Hepatocyte (in vitro differentiated cells): ENCODE measurements at regions not wholly inside any gene's neighbourhood (a gene's known extent, or its start where the extent isn't known, plus 50 kb on each side); places are given as distances from the start of the nearest gene placed in this dataset.

Experiments
- DNase-seq: peaks from one replicate; pipeline ENCODE4 v3.0.0-alpha.2; 2016; ENCODE audit warnings: low spot score
- H2AFZ ChIP-seq: fragments of 200-600 bp; sonication (generic); 2 replicates; pipeline ENCODE4 v1.6.0; 2016; ENCODE audit warnings: antibody characterized with exemption, mild to moderate bottlenecking
- H3K27ac ChIP-seq: fragments of 200-600 bp; sonication (generic); 2 replicates; pipeline ENCODE4 v1.5.1; 2016; ENCODE audit warnings: mild to moderate bottlenecking
- H3K27me3 ChIP-seq: fragments of 200-600 bp; sonication (generic); 2 replicates; pipeline ENCODE4 v1.6.1; 2016
- H3K36me3 ChIP-seq: fragments of 200-600 bp; sonication (generic); replicated peaks from 2 replicates; pipeline ENCODE4 v1.5.1; 2016; ENCODE audit warnings: low read depth; ENCODE audit not compliant: insufficient read depth
- H3K4me1 ChIP-seq: fragments of 200-600 bp; sonication (generic); 2 replicates; pipeline ENCODE4 v1.5.1; 2016; ENCODE audit warnings: mild to moderate bottlenecking, moderate library complexity; ENCODE audit not compliant: insufficient read depth
- H3K4me2 ChIP-seq: fragments of 200-600 bp; sonication (generic); 2 replicates; pipeline ENCODE4 v1.6.0; 2016
- H3K4me3 ChIP-seq: fragments of 200-600 bp; sonication (generic); 2 replicates; pipeline ENCODE4 v1.5.1; 2016; ENCODE audit warnings: mild to moderate bottlenecking
- H3K79me2 ChIP-seq: fragments of 200-600 bp; sonication (generic); 2 replicates; pipeline ENCODE4 v1.6.0; 2017; ENCODE audit warnings: mild to moderate bottlenecking
- H3K9me2 ChIP-seq: fragments of 200-600 bp; sonication (generic); replicated peaks from 2 replicates; pipeline ENCODE4 v1.6.0; 2017; ENCODE audit warnings: mild to moderate bottlenecking; ENCODE audit not compliant: insufficient read depth
- H3K9me3 ChIP-seq: fragments of 200-600 bp; sonication (generic); 2 replicates; pipeline ENCODE4 v1.5.1; 2016; ENCODE audit warnings: low read depth, mild to moderate bottlenecking
- H4K20me1 ChIP-seq: fragments of 200-600 bp; sonication (generic); 2 replicates; pipeline ENCODE4 v1.6.0; 2016; ENCODE audit warnings: mild to moderate bottlenecking; ENCODE audit not compliant: insufficient read depth, poor library complexity, severe bottlenecking
- CTCF ChIP-seq: fragments of 200-600 bp; sonication (generic); IDR thresholded peaks from 2 replicates; pipeline ENCODE4 v1.5.1; 2016; ENCODE audit warnings: antibody characterized with exemption, mild to moderate bottlenecking; ENCODE audit not compliant: poor library complexity
- EZH2 ChIP-seq: fragments of 200-600 bp; sonication (generic); IDR thresholded peaks from 2 replicates; pipeline ENCODE4 v1.6.1; 2016; ENCODE audit warnings: antibody characterized with exemption, mild to moderate bottlenecking, borderline replicate concordance
- EZH2phosphoT487 ChIP-seq: fragments of 200-600 bp; sonication (generic); IDR thresholded peaks from one replicate; pipeline ENCODE4 v1.6.1; 2018; ENCODE audit warnings: antibody characterized with exemption, mild to moderate bottlenecking, low read depth, moderate library complexity; ENCODE audit not compliant: unreplicated experiment, severe bottlenecking
- WGBS: methylation state at CpG from one replicate; pipeline ENCODE4 v1.1.6; 2016; ENCODE audit warnings: low lambda C conversion rate; ENCODE audit errors: missing lambda C conversion rate; 5-methylcytosine and 5-hydroxymethylcytosine counted together

- Histone ChIP-seq H3K27ac (no peak overlapping the region), H3K9me2 (no peaks in the 10 kb centered on the region), H3K4me3 (no peak overlapping the region), H3K9me3 (no peaks in the 10 kb centered on the region), H3K79me2 (no peaks in the 10 kb centered on the region), H3K4me1 (peaks cover 21% of the 10 kb centered on the region), H2AFZ (no peak overlapping the region), H3K36me3 (no peaks in the 10 kb centered on the region), H4K20me1 (no peaks in the 10 kb centered on the region), H3K4me2 (no peak overlapping the region), H3K27me3 (no peaks in the 10 kb centered on the region)
- 72% methylated on average over 4 of the region's 4 CpGs for WGBS
- DNase-seq = no peak
- TF ChIP-seq EZH2 = no peak
- TF ChIP-seq EZH2phosphoT487 = no peak
- TF ChIP-seq CTCF = no peak
Observed at GRCh38 chr6:137734875-137735182, 132.2 kb upstream of the TNFAIP3 start.

- 91% methylated on average over 6 of the region's 6 CpGs for WGBS
- Histone ChIP-seq H3K27ac (no peak overlapping the region), H3K9me2 (no peaks in the 10 kb centered on the region)
Observed at GRCh38 chr6:137736048-137736818, 130.8 kb upstream of the TNFAIP3 start.

GRCh38 chr6:137736911-137737310, 130.1 kb upstream of the TNFAIP3 start:
- Histone ChIP-seq H2AFZ (no peak overlapping the region), H3K27ac (no peak overlapping the region), H3K4me3 (no peak overlapping the region), H3K79me2 (no peaks in the 10 kb centered on the region), H3K27me3 (no peaks in the 10 kb centered on the region), H3K9me2 (no peaks in the 10 kb centered on the region), H3K4me1 (peaks cover 10% of the 10 kb centered on the region), H4K20me1 (no peaks in the 10 kb centered on the region), H3K4me2 (no peak overlapping the region), H3K36me3 (no peaks in the 10 kb centered on the region), H3K9me3 (no peaks in the 10 kb centered on the region)
- DNase-seq = no peak
- TF ChIP-seq CTCF (no peak), EZH2 (no peak), EZH2phosphoT487 (no peak)
- 90% methylated on average over 4 of the region's 4 CpGs for WGBS

More at GRCh38 chr6:137736048-137736818, 130.8 kb upstream of the TNFAIP3 start:
- Histone ChIP-seq H3K4me3 (no peak overlapping the region), H2AFZ (no peak overlapping the region), H3K27me3 (no peaks in the 10 kb centered on the region), H4K20me1 (no peaks in the 10 kb centered on the region), H3K4me1 (peaks cover 16% of the 10 kb centered on the region), H3K79me2 (no peaks in the 10 kb centered on the region), H3K9me3 (no peaks in the 10 kb centered on the region), H3K36me3 (no peaks in the 10 kb centered on the region), H3K4me2 (no peak overlapping the region)
- TF ChIP-seq EZH2 (no peak), CTCF (no peak), EZH2phosphoT487 (no peak)
- DNase-seq = no peak
